Fibroblast of villous mesenchyme (primary cell): ENCODE measurements at regions not wholly inside any gene's neighbourhood (a gene's known extent, or its start where the extent isn't known, plus 50 kb on each side); places are given as distances from the start of the nearest gene placed in this dataset.

Experiments
- DNase-seq: peaks from one replicate; pipeline ENCODE4 v3.0.0-alpha.2; 2010; ENCODE audit warnings: low read depth
- H3K4me3 ChIP-seq: 2 replicates; pipeline ENCODE4 v1.5.1; 2011; ENCODE audit warnings: low read depth, mild to moderate bottlenecking, low read length
- CTCF ChIP-seq: IDR thresholded peaks from 2 replicates; pipeline ENCODE4 v1.5.1; 2012; ENCODE audit warnings: low read depth, mild to moderate bottlenecking, low read length; ENCODE audit not compliant: insufficient read depth

GRCh38 chrX:82591421-82591820 is 916.7 kb upstream of the POU3F4 start:
- H3K4me3 ChIP-seq = no peak overlapping the region
- DNase-seq = no peak
- TF ChIP-seq CTCF = no peak

- H3K4me3 ChIP-seq = no peak overlapping the region
- DNase-seq = no peak
- no peak for TF ChIP-seq CTCF
Measured at GRCh38 chrX:82626978-82627377, 881.1 kb upstream of the POU3F4 start.

GRCh38 chrX:82627568-82627967 is 880.5 kb upstream of the POU3F4 start:
- TF ChIP-seq CTCF = no peak
- no peak for DNase-seq
- H3K4me3 ChIP-seq = no peak overlapping the region

- TF ChIP-seq CTCF = no peak
- DNase-seq = no peak
- H3K4me3 ChIP-seq = no peak overlapping the region
Measured at GRCh38 chrX:82648062-82648461, 860.0 kb upstream of the POU3F4 start.

- DNase-seq = no peak
- H3K4me3 ChIP-seq = no peak overlapping the region
- TF ChIP-seq CTCF = no peak
Measured at GRCh38 chrX:82649645-82650044, 858.4 kb upstream of the POU3F4 start.

GRCh38 chrX:82658492-82658891 is 849.6 kb upstream of the POU3F4 start:
- TF ChIP-seq CTCF = no peak
- DNase-seq = no peak
- H3K4me3 ChIP-seq = no peak overlapping the region

- TF ChIP-seq CTCF = no peak
- no peak overlapping the region for H3K4me3 ChIP-seq
- DNase-seq = no peak
Measured at GRCh38 chrX:82666355-82666754, 841.7 kb upstream of the POU3F4 start.
